DLD1 (cell line): ENCODE measurements at regions not wholly inside any gene's neighbourhood (a gene's known extent, or its start where the extent isn't known, plus 50 kb on each side); places are given as distances from the start of the nearest gene placed in this dataset.

ENCODE experiments used
- in situ Hi-C: cut with HindIII; loops from 2 replicates; pipeline ENCODE4 v1.10.0; 2017; ENCODE audit warnings: low sequenced_read_pairs

GRCh38 chr6:85396159-85396808, 53.6 kb upstream of the NT5E start:
- in situ Hi-C loops: no loop called here

- in situ Hi-C loops: no loop called here
Observed at GRCh38 chr6:85395746-85396145, 54.1 kb upstream of the NT5E start.

DNA sequence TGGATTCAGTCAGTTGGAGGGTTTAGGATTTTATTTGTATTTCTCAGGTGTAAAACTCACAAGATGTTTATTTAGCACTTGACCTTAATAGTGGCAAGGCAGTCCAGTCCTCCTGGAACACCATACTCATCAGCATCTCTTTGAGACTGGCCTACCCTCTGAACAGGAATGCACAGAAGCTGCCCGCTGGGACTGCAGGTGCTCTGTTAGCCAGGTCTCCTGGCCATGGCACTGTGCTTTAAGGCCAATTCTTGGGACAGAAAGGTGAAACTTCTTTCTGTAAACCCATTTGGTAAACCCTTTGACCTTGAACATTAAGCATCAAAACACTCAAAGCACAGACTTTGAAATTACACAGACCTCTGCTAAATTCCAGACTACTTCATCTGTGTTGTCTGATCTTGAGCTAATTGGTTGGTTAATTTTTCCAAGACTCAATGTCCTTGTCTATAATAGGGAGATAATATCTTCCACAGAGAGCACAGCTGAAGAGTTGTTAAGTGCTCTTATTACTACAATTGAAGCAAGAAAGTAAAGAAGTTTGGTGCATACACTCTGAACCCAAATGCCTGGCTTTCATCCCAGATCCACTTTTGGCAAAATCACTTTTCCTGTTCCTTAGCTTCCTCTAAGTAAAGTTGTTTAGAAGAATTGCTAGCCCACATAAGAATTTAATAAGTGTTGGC, 54.9 kb upstream of the NT5E start:
- in situ Hi-C loops: no loop called here

GRCh38 chr6:85394199-85394598, 55.7 kb upstream of the NT5E start:
- in situ Hi-C loops: no loop called here

- in situ Hi-C loops: no loop called here
Observed at GRCh38 chr6:85392379-85392778, 57.5 kb upstream of the NT5E start.

GRCh38 chr6:85390775-85391174, 59.1 kb upstream of the NT5E start:
- in situ Hi-C loops: no loop called here

DNA sequence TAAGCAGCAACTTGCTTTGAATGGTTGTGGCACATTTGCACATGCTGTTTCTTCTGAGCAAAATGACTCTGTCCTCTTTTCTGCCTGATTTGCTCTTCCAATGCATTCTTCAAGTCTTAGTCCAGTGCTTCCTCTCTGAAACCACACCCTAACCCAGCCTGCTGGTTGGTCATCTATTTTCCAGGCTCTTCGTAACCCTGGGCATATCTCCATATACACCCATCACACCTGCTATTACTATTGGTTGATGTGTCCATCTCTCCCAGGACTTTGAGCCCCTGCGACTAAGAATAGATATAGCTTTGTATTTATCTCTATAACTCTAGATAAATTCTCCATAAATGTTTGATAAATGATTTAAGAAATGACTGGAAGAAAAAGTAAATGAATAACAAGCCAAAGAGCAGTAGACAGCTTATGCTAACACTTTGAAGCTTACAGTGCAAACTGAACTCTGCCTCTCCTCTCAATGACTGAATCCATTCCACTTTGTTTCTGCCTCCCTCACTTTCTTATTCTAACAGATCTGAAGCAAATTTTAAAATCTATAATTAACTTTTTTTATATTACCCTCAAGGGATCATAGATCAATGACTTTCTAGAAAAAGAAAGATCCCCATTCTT, 59.7 kb upstream of the NT5E start:
- in situ Hi-C loops: no loop called here

- in situ Hi-C loops: no loop called here
Observed at GRCh38 chr6:85389151-85389797, 60.6 kb upstream of the NT5E start.

- in situ Hi-C loops: no loop called here
Observed at GRCh38 chr6:85388531-85388930, 61.4 kb upstream of the NT5E start.

DNA sequence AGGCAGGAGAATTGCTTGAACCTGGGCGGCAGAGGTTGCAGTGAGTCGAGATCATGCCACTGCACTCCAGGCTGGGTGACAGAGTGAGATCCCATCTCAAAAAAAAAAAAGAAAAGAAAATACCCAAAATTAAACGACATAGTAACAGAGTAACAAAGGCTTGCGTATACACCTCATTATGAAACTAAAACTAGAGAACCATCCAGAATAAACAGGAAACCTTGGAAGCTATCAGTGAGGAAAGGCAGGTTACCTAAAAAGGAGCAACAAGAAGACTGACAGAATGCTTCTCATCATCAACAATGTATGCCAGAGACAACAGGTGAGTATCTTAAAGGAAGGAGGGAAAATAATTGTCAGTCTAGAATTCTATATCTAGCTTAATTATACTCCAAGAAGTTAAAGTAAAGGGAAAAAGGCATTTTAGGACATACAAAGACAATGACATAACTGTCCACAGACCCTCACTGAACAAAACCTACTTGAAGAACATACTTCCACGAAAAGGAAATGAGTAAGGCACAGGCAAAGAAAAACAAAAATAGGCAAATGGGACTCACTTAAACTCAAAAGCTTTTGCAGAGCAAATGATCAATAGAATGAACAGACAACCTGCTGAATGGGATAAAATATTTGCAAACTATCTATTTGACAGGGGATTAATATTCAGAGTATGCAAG, 64.1 kb upstream of the NT5E start:
- in situ Hi-C loops: no loop called here

- in situ Hi-C loops: no loop called here
Observed at GRCh38 chr6:85383042-85383441, 66.8 kb upstream of the NT5E start.

GRCh38 chr6:85382541-85382940, 67.3 kb upstream of the NT5E start:
- in situ Hi-C loops: no loop called here

DNA sequence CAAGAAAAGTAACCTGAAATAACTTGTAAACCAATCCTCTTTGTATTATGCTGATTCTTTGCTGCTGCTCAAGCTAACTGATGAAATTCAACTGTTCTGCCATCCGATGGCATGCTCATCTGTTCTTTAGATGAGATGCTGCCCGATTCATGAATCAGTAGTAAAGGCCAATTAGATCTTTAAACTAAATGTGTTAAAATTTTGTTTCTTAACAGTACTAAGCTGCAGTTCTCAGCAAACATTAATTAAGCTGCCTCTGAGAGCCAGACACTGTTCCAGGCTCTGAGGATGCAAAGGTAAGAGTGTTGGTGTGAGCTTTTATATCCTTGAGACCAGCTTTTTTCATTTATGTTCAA, 77.0 kb upstream of the NT5E start:
- in situ Hi-C loops: loop anchor here (25.0 kb wide), 1 partner anchor 114 kb away; no protein-coding TSS in a partner anchor

GRCh38 chr6:85372188-85372914, 77.5 kb upstream of the NT5E start:
- in situ Hi-C loops: loop anchor here (25.0 kb wide), 1 partner anchor 115 kb away; no protein-coding TSS in a partner anchor

DNA sequence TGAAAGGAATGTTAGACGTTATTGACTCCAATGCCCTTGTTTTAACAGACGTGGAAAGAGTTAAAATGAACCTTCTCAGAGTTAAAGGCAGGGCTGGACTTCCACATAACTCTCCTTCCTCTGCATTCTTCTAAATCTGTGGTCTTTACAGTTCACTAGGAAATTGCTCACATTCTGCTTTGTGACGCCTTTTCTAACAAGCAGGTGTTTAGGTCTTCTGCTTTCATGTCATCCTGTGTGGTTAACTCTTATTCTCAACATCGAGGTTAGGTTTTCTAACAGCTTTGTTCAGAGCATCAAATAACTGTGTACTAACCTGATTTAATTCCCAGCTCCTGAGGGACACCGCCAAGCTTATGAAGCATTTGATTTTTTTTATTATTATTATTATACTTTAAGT, 81.3 kb upstream of the NT5E start:
- in situ Hi-C loops: loop anchor here (25.0 kb wide), 1 partner anchor 119 kb away; no protein-coding TSS in a partner anchor

GRCh38 chr6:85364344-85364743, 85.5 kb upstream of the NT5E start:
- in situ Hi-C loops: loop anchor here (25.0 kb wide), 1 partner anchor 123 kb away; no protein-coding TSS in a partner anchor

DNA sequence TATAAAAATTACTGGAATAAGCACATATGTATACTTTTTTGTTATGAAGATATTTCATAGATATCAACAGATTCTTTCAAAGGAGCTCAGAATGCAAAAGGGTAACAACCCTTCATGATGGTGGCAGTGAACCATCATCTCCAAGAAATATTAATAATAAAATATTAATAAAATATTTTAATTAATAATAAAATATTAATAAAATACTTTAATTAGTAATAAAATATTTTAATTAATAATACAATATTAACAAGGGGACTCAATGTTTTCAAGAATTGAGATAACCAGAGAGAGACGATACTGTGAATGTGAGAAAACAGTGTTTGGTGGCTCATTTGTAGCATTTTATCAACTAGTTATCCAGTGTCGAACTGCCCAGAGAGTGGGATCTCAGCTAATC, 86.0 kb upstream of the NT5E start:
- in situ Hi-C loops: loop anchor here (25.0 kb wide), 1 partner anchor 123 kb away; no protein-coding TSS in a partner anchor

GRCh38 chr6:85362652-85363310, 87.1 kb upstream of the NT5E start:
- in situ Hi-C loops: loop anchor here (25.0 kb wide), 1 partner anchor 125 kb away; no protein-coding TSS in a partner anchor

DNA sequence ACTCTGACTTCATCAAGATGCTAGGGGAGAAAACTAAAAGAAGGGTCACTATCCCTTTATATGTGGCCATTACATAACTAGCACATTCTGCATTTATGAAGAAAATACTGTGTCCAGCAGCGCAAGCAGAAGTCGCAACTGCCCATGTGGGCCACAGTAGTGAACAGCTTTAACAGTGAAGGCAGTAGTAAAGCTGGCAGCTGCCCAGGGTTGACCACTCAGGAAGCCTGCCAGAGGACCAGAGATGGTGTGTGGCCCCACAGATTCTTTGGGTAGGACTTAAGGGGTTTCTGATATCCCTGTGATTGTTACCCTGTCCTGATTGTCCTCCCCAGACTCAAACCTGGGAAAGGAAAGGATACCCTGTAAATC, 88.3 kb upstream of the NT5E start:
- in situ Hi-C loops: loop anchor here (25.0 kb wide), 1 partner anchor 126 kb away; no protein-coding TSS in a partner anchor
